ENCODE measurements at regions not wholly inside any gene's neighbourhood (a gene's known extent, or its start where the extent isn't known, plus 50 kb on each side); places are given as distances from the start of the nearest gene placed in this dataset.

DNA sequence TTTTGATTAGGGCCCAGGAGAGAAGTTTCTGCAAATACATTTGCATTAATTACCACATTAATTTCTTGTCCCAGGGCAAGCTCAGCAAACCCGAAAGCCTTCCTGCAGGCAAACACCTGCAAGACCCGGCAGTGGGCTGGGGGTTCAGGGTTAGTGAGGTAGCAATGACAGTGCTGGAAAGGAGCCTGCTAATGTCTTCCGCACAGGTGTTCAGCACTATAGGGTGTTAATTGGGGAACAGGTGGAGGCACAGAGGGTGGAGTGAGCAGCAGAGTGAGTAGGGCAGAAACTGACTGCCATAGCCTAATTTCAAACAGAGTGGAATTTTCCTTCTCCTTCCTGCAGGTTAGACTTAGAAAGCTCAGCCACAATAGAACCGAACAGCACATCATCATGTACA is 50.9 kb upstream of the UBASH3B start:
- H3K27me3 ChIP-seq: no peaks in the 10 kb centered on the region
- 83 to 89% methylated on average over 4 of the region's 4 CpGs for WGBS, 2 donors
- H3K9me3 ChIP-seq: no peaks in the 10 kb centered on the region
- no peak for TF ChIP-seq POLR2A (IDR thresholded peaks at IDR 0.05)
- TF ChIP-seq, protein P1, sequence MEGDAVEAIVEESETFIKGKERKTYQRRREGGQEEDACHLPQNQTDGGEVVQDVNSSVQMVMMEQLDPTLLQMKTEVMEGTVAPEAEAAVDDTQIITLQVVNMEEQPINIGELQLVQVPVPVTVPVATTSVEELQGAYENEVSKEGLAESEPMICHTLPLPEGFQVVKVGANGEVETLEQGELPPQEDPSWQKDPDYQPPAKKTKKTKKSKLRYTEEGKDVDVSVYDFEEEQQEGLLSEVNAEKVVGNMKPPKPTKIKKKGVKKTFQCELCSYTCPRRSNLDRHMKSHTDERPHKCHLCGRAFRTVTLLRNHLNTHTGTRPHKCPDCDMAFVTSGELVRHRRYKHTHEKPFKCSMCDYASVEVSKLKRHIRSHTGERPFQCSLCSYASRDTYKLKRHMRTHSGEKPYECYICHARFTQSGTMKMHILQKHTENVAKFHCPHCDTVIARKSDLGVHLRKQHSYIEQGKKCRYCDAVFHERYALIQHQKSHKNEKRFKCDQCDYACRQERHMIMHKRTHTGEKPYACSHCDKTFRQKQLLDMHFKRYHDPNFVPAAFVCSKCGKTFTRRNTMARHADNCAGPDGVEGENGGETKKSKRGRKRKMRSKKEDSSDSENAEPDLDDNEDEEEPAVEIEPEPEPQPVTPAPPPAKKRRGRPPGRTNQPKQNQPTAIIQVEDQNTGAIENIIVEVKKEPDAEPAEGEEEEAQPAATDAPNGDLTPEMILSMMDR (IDR thresholded peaks at IDR 0.05): no peak
- no peak overlapping the region for H3K27ac ChIP-seq
- no peak overlapping the region for H3K4me3 ChIP-seq
- H3K4me1 ChIP-seq: no peaks in the 10 kb centered on the region
- ATAC-seq (no peak), DNase-seq (no peak)
- intact Hi-C loops (cut with DNase I): no loop called here
- H3K36me3 ChIP-seq (replicated peaks in 1 of 2; ENCODE audit: insufficient read depth in 1 of 2, low read depth in 2 of 2): no peaks in the 10 kb centered on the region

GRCh38 chr11:122601141-122602125 is 54.1 kb upstream of the UBASH3B start:
- H3K4me1 ChIP-seq: no peaks in the 10 kb centered on the region
- H3K27ac ChIP-seq: no peak overlapping the region
- H3K27me3 ChIP-seq: no peaks in the 10 kb centered on the region
- H3K4me3 ChIP-seq: no peak overlapping the region
- intact Hi-C loops (cut with DNase I): no loop called here
- 69 to 72% methylated on average over 7 of the region's 7 CpGs for WGBS, 2 donors
- H3K9me3 ChIP-seq: no peaks in the 10 kb centered on the region
- ATAC-seq (no peak), DNase-seq (peak in 1 of 4 donors; percentile 16)
- H3K36me3 ChIP-seq (replicated peaks in 1 of 2; ENCODE audit: insufficient read depth in 1 of 2, low read depth in 2 of 2): no peaks in the 10 kb centered on the region
- TF ChIP-seq POLR2A (IDR thresholded peaks at IDR 0.05): no peak
- TF ChIP-seq, protein P1 (IDR thresholded peaks at IDR 0.05): no peak

DNA sequence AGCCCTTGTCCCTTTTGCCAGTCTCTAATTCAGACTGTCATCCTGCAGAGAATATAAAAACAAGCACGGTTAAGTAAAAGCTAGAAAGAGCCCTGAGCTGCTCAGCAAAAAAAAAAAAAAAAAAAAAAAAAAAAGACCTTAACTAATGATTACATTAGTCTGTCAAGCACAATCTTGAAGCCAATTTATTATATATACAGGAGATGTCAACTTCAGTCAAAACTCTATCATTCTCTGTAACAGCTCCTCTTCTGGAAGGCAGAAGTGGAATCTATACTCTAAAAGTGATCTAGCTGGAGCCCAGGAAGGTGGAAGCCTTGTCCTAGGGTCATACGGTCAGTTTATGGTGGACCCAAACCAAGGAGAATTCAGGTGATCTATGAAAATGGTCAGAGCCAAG is 55.2 kb upstream of the UBASH3B start:
- H3K9me3 ChIP-seq: no peaks in the 10 kb centered on the region
- no peak overlapping the region for H3K4me3 ChIP-seq
- ATAC-seq: no peak
- no peak overlapping the region for H3K27ac ChIP-seq
- no peaks in the 10 kb centered on the region for H3K36me3 ChIP-seq (replicated peaks in 1 of 2; ENCODE audit: insufficient read depth in 1 of 2, low read depth in 2 of 2)
- intact Hi-C loops (cut with DNase I): no loop called here
- no peaks in the 10 kb centered on the region for H3K4me1 ChIP-seq
- TF ChIP-seq, protein P1 (IDR thresholded peaks at IDR 0.05): no peak
- no peak for TF ChIP-seq POLR2A (IDR thresholded peaks at IDR 0.05)
- no peak for DNase-seq
- H3K27me3 ChIP-seq: no peaks in the 10 kb centered on the region
- whole genome bisulfite sequencing, 2 donors: 89 to 95% methylated on average over 2 of the region's 2 CpGs

DNA sequence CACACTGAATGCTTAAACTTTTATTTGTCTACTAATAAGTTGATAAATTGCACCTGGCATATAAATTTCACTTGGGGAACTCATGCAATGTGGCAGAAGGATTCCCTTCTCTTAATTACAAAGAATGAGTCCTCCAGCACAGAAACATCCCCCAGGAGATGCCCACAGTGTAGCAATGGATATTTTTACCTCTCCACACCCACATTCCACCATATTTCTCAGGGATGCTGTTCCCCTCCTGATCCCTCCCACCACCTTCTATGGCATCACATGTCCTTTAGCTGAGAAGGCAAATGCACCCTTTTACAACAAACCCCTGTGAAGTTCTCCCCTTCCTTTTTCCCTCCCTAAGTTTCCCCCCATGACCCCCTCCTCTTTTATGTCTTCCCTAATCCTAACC is 56.1 kb upstream of the UBASH3B start:
- H3K27me3 ChIP-seq: no peaks in the 10 kb centered on the region
- no peaks in the 10 kb centered on the region for H3K36me3 ChIP-seq (replicated peaks in 1 of 2; ENCODE audit: insufficient read depth in 1 of 2, low read depth in 2 of 2)
- no peak for TF ChIP-seq POLR2A (IDR thresholded peaks at IDR 0.05)
- TF ChIP-seq, protein P1 (IDR thresholded peaks at IDR 0.05): no peak
- intact Hi-C loops (cut with DNase I): no loop called here
- H3K27ac ChIP-seq: no peak overlapping the region
- no peak for ATAC-seq
- no peaks in the 10 kb centered on the region for H3K4me1 ChIP-seq
- no peak overlapping the region for H3K4me3 ChIP-seq
- DNase-seq: no peak
- H3K9me3 ChIP-seq: no peaks in the 10 kb centered on the region

- H3K36me3 ChIP-seq (replicated peaks in 1 of 2; ENCODE audit: insufficient read depth in 1 of 2, low read depth in 2 of 2): no peaks in the 10 kb centered on the region
- H3K4me1 ChIP-seq: no peaks in the 10 kb centered on the region
- intact Hi-C loops (cut with DNase I): no loop called here
- H3K4me3 ChIP-seq: no peak overlapping the region
- WGBS, 2 donors: 94 to 98% methylated on average over 3 of the region's 3 CpGs
- no peaks in the 10 kb centered on the region for H3K9me3 ChIP-seq
- DNase-seq (peak in 1 of 4 donors; percentile 4), ATAC-seq (no peak)
- H3K27me3 ChIP-seq: no peaks in the 10 kb centered on the region
- TF ChIP-seq, protein P1 (IDR thresholded peaks at IDR 0.05): no peak
- no peak for TF ChIP-seq POLR2A (IDR thresholded peaks at IDR 0.05)
- no peak overlapping the region for H3K27ac ChIP-seq
Observed at GRCh38 chr11:122598971-122599370, 56.6 kb upstream of the UBASH3B start.

Measured in body of pancreas (tissue), 4 donors.